IMR-90 (cell line): ENCODE measurements at regions not wholly inside any gene's neighbourhood (a gene's known extent, or its start where the extent isn't known, plus 50 kb on each side); places are given as distances from the start of the nearest gene placed in this dataset.

Experiments
- BHLHE40 ChIP-seq: fragments of 150-350 bp; IDR thresholded peaks from 2 replicates; pipeline ENCODE4 v1.6.1; 2016; ENCODE audit warnings: mild to moderate bottlenecking, low read depth, low read length
- CEBPB ChIP-seq: IDR thresholded peaks from 2 replicates; pipeline ENCODE4 v1.6.1; 2012; ENCODE audit warnings: low read depth, low read length, improper control_type of control experiment
- CTCF ChIP-seq: conservative IDR thresholded peaks from 2 replicates; pipeline ENCODE4 v1.5.1; 2012; ENCODE audit warnings: mild to moderate bottlenecking, low read depth, low read length, improper control_type of control experiment
- ELK1 ChIP-seq: fragments of 150-350 bp; IDR thresholded peaks from 2 replicates; pipeline ENCODE4 v1.6.1; 2016; ENCODE audit warnings: low read depth, mild to moderate bottlenecking, low read length, moderate library complexity, borderline replicate concordance
- MAFK ChIP-seq: IDR thresholded peaks from 2 replicates; pipeline ENCODE4 v1.6.1; 2012; ENCODE audit warnings: low read depth, low read length, improper control_type of control experiment
- MAZ ChIP-seq: IDR thresholded peaks from 2 replicates; pipeline ENCODE4 v1.6.1; 2012; ENCODE audit warnings: low read depth, mild to moderate bottlenecking, low read length, improper control_type of control experiment, moderate library complexity, borderline replicate concordance
- MXI1 ChIP-seq: IDR thresholded peaks from 2 replicates; pipeline ENCODE4 v1.6.1; 2012; ENCODE audit warnings: low read depth, mild to moderate bottlenecking, low read length, moderate library complexity, borderline replicate concordance
- NFE2L2 ChIP-seq: fragments of 150-350 bp; IDR thresholded peaks from 2 replicates; pipeline ENCODE4 v1.6.1; 2016; ENCODE audit warnings: low read depth, mild to moderate bottlenecking, low read length
- POLR2A ChIP-seq: IDR thresholded peaks from 2 replicates; pipeline ENCODE4 v1.6.1; 2012; ENCODE audit warnings: mild to moderate bottlenecking, low read depth, low read length
- RFX5 ChIP-seq: IDR thresholded peaks from 2 replicates; pipeline ENCODE4 v1.8.0; 2012; ENCODE audit warnings: low read depth, mild to moderate bottlenecking, low read length, moderate library complexity
- SMC3 ChIP-seq: fragments of 150-350 bp; IDR thresholded peaks from 2 replicates; pipeline ENCODE4 v1.6.1; 2016; ENCODE audit warnings: low read depth, mild to moderate bottlenecking, antibody characterized with exemption, low read length, moderate library complexity
- USF2 ChIP-seq: fragments of 150-350 bp; IDR thresholded peaks from 2 replicates; pipeline ENCODE4 v1.6.1; 2017; ENCODE audit warnings: mild to moderate bottlenecking, antibody characterized with exemption, low read length, low read depth

- no peak for TF ChIP-seq RFX5
- no peak for TF ChIP-seq CTCF
- no peak for TF ChIP-seq ELK1
- no peak for TF ChIP-seq POLR2A
- no peak for TF ChIP-seq CEBPB
- no peak for TF ChIP-seq SMC3
- TF ChIP-seq USF2: no peak
- no peak for TF ChIP-seq NFE2L2
- TF ChIP-seq MXI1: no peak
- no peak for TF ChIP-seq MAZ
- no peak for TF ChIP-seq BHLHE40
- no peak for TF ChIP-seq MAFK
Measured at GRCh38 chr4:123613586-123614344, 217.2 kb downstream of the SPRY1 start.
